HepG2 (cell line): ENCODE measurements at regions not wholly inside any gene's neighbourhood (a gene's known extent, or its start where the extent isn't known, plus 50 kb on each side); places are given as distances from the start of the nearest gene placed in this dataset.

Experiments
- ATAC-seq: fragments of 200-7000 bp; cut with Tn5 transposase; 3 replicates; pipeline ENCODE4 v1.9.1; 2020; ENCODE audit warnings: mild to moderate bottlenecking, moderate library complexity
- BruUV-seq: library from RNA; stranded (reverse); fragments of 400-500 nt; replicated peaks from 2 replicates; lab custom pipeline; 2021; lab: Mats Ljungman, UMichigan
- CTCF ChIA-PET: fragments of 300-600 bp; formaldehyde crosslinking; extraction: SDS; loops from one replicate; lab custom pipeline; 2021; ENCODE audit warnings: low total read pairs, inconsistent platforms, low intra/inter-chr PET ratio; lab: Yijun Ruan, JAX
- POLR2A ChIA-PET: fragments of 350-600 bp; sonication (Branson Sonifier 250); formaldehyde crosslinking; loops from one replicate; lab custom pipeline; 2020; ENCODE audit warnings: antibody characterized with exemption, inconsistent platforms; lab: Yijun Ruan, JAX
- DNase-seq: peaks from one replicate; pipeline ENCODE4 v3.0.0-alpha.2; 2015; ENCODE audit warnings: low spot score
- FAIRE-seq: peaks from 3 replicates; lab custom pipeline; 2011; peaks lifted over from hg19 to GRCh38; lab: Jason Lieb, UNC
- H2AFZ ChIP-seq: one replicate; pipeline ENCODE4 v1.6.1; 2011; ENCODE audit warnings: low read length, inconsistent platforms
- H3K27ac ChIP-seq: fragments of 300-600 bp; 3 replicates; pipeline ENCODE4 v1.8.0; 2011; ENCODE audit warnings: mixed run types, mild to moderate bottlenecking, mixed read lengths, low read length, inconsistent platforms; ENCODE audit not compliant: insufficient read depth; ENCODE audit errors: extremely low read length
- H3K27me3 ChIP-seq, 2 experiments: fragments of 200-600 bp in 1 of 2; 2 replicates in 1 of 2; 3 replicates in 1 of 2; pipeline versions ENCODE4 v1.6.0 to v1.8.0; 2011; ENCODE audit warnings: low read length in 2 of 2, mild to moderate bottlenecking in 2 of 2, moderate library complexity in 2 of 2, inconsistent platforms in 1 of 2; ENCODE audit not compliant: insufficient read depth in 2 of 2, control insufficient read depth in 1 of 2
- H3K36me3 ChIP-seq, 2 experiments: fragments of 200-600 bp in 1 of 2; replicated peaks in 1 of 2; 2 replicates in 1 of 2; 3 replicates in 1 of 2; pipeline versions ENCODE4 v1.5.1 to v1.8.0; 2011; ENCODE audit warnings: low read length in 2 of 2, inconsistent platforms in 1 of 2; ENCODE audit not compliant: insufficient read depth in 2 of 2, control insufficient read depth in 1 of 2
- H3K4me1 ChIP-seq: 2 replicates; pipeline ENCODE4 v1.5.1; 2012; ENCODE audit warnings: low read length, inconsistent platforms; ENCODE audit not compliant: insufficient read depth
- H3K4me2 ChIP-seq: 2 replicates; pipeline ENCODE4 v1.6.0; 2011; ENCODE audit warnings: low read depth, low read length, inconsistent platforms
- H3K4me3 ChIP-seq, 3 experiments: fragments of 200-600 bp in 1 of 3; sonication (generic), shearing (Covaris generic) in 1 of 3; replicated peaks in 1 of 3; 2 replicates each; pipeline ENCODE4 v1.5.1; 2011 to 2016; ENCODE audit warnings: low read length in 3 of 3, inconsistent platforms in 2 of 3, low read depth in 2 of 3, mild to moderate bottlenecking in 2 of 3, control low read depth in 1 of 3, mixed read lengths in 1 of 3; ENCODE audit not compliant: insufficient read depth in 1 of 3
- H3K79me2 ChIP-seq: one replicate; pipeline ENCODE4 v1.6.1; 2011; ENCODE audit warnings: low read length, inconsistent platforms; ENCODE audit not compliant: insufficient read depth
- H3K9ac ChIP-seq: 2 replicates; pipeline ENCODE4 v1.6.0; 2011; ENCODE audit warnings: mild to moderate bottlenecking, low read depth, low read length, inconsistent platforms; ENCODE audit not compliant: insufficient read depth
- H3K9me3 ChIP-seq: 2 replicates; pipeline ENCODE4 v1.5.1; 2012; ENCODE audit warnings: mild to moderate bottlenecking, low read length
- H4K20me1 ChIP-seq: 2 replicates; pipeline ENCODE4 v1.6.0; 2011; ENCODE audit warnings: inconsistent platforms, mild to moderate bottlenecking, low read length, moderate library complexity; ENCODE audit not compliant: insufficient read depth
- BRD4 ChIP-seq: sonication (generic); formaldehyde crosslinking; IDR thresholded peaks from 2 replicates; pipeline ENCODE4 v1.4.0; 2020; ENCODE audit warnings: missing genetic modification reagents
- HNF4A ChIP-seq: sonication (generic); formaldehyde crosslinking; IDR thresholded peaks from 2 replicates; pipeline ENCODE4 v1.4.0; 2020; ENCODE audit warnings: missing genetic modification reagents
- HNRNPH1 ChIP-seq: fragments of 200-400 bp; formaldehyde crosslinking; optimal IDR thresholded peaks from 2 replicates; pipeline ENCODE3; 2017; ENCODE audit warnings: mild to moderate bottlenecking, low read depth, low read length
- IKZF5 ChIP-seq: IDR thresholded peaks from 2 replicates; pipeline ENCODE4 v1.6.1; 2018; ENCODE audit warnings: missing genetic modification reagents, mild to moderate bottlenecking, missing compliant biosample characterization
- MYC ChIP-seq: sonication (generic); formaldehyde crosslinking; IDR thresholded peaks from 2 replicates; pipeline ENCODE4 v1.9.0; 2021; ENCODE audit warnings: missing genetic modification reagents, borderline replicate concordance
- NCOA1 ChIP-seq: sonication (generic); formaldehyde crosslinking; IDR thresholded peaks from 2 replicates; pipeline ENCODE4 v1.9.0; 2021; ENCODE audit warnings: missing genetic modification reagents
- RCOR2 ChIP-seq: IDR thresholded peaks from 2 replicates; pipeline ENCODE4 v1.6.1; 2016; ENCODE audit warnings: missing biosample characterization, missing genetic modification reagents
- TOPORS ChIP-seq: sonication (generic); formaldehyde crosslinking; IDR thresholded peaks from 2 replicates; pipeline ENCODE4 v1.8.0; 2023; ENCODE audit warnings: mild to moderate bottlenecking, missing genetic modification reagents
- ZBTB38 ChIP-seq: sonication (generic); formaldehyde crosslinking; IDR thresholded peaks from 2 replicates; pipeline ENCODE4 v1.5.1; 2020; ENCODE audit warnings: mild to moderate bottlenecking, missing genetic modification reagents
- ZNF329 ChIP-seq: sonication (generic); formaldehyde crosslinking; IDR thresholded peaks from 2 replicates; pipeline ENCODE4 v1.9.0; 2021; ENCODE audit warnings: low read depth, mild to moderate bottlenecking, missing genetic modification reagents
- ZNF7 ChIP-seq: IDR thresholded peaks from 2 replicates; pipeline ENCODE4 v1.6.1; 2016; ENCODE audit warnings: missing biosample characterization, missing genetic modification reagents
- ZNF790 ChIP-seq: sonication (generic); formaldehyde crosslinking; IDR thresholded peaks from 2 replicates; pipeline ENCODE4 v1.8.0; 2022; ENCODE audit warnings: missing genetic modification reagents, mild to moderate bottlenecking, borderline replicate concordance
- ZNF792 ChIP-seq: IDR thresholded peaks from 2 replicates; pipeline ENCODE4 v1.6.1; 2016
- WGBS: methylation state at CpG from one replicate; pipeline ENCODE4 v1.1.6; 2017; ENCODE audit warnings: low lambda C conversion rate; 5-methylcytosine and 5-hydroxymethylcytosine counted together
- in situ Hi-C: cut with HindIII; loops from 2 replicates; pipeline ENCODE4 v1.10.0; 2017; ENCODE audit warnings: low pct_unique_long_range_greater_than_20kb; ENCODE audit not compliant: extremely low pct_ligation_motif_present
- intact Hi-C: fragments of 100-400 bp; cut with micrococcal nuclease; formaldehyde crosslinking; loops from one replicate; pipeline ENCODE4 v1.10.0; 2022; ENCODE audit not compliant: unreplicated experiment
- TF ChIP-seq, protein P1 (sequence below): sonication (generic); formaldehyde crosslinking; IDR thresholded peaks from 2 replicates; pipeline ENCODE4 v1.5.0; 2020; ENCODE audit warnings: missing genetic modification reagents
- TF ChIP-seq, protein P2 (sequence below): sonication (generic); formaldehyde crosslinking; IDR thresholded peaks from 2 replicates; pipeline ENCODE4 v1.5.0; 2020; ENCODE audit warnings: missing genetic modification reagents
- TF ChIP-seq, protein P3 (sequence below): sonication (generic); formaldehyde crosslinking; IDR thresholded peaks from 2 replicates; pipeline ENCODE4 v1.4.0; 2020; ENCODE audit warnings: mild to moderate bottlenecking, missing genetic modification reagents

GRCh38 chr2:109689182-109689930 is 75.2 kb downstream of the SOWAHC start (continued):
- TF ChIP-seq TOPORS (CRISPR knock-in tag) (0 out of 2 replicates have a peak, but pooled peaks have one; percentile 34), NCOA1 (no peak)
- TF ChIP-seq, all 625 proteins: peak for 9

DNA sequence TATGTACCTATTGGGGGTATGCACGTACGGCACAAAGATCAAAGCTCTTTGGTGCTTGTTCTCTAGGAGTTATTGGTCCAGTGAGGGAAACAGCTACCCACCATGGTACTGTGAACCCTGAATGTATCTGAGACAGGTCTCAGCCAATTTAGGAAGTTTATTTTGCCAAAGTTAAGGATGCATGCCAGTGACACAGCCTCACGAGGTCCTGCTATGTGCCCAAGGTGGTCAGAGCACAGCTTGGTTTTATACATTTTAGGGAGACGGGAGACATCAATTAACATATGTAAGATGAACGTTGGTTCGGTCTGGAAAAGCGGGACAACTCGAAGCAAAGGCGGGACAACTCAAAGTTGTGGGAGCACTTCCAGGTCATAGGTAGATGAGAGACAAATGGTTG is 75.8 kb downstream of the SOWAHC start:
- Histone ChIP-seq H3K36me3 (no peaks in the 10 kb centered on the region), H3K4me1 (peaks cover 82% of the 10 kb centered on the region), H3K27me3 (no peaks in the 10 kb centered on the region), H3K9me3 (no peaks in the 10 kb centered on the region), H3K79me2 (no peaks in the 10 kb centered on the region), H4K20me1 (no peaks in the 10 kb centered on the region), H3K27ac (peak overlapping the region; percentile 89), H3K4me3 (no peak overlapping the region), H3K4me2 (no peak overlapping the region), H3K9ac (no peak overlapping the region), H2AFZ (no peak overlapping the region)
- in situ Hi-C loops (no loop called here), intact Hi-C loops (loop anchor here (2.0 kb wide), 2 partner anchors 13 to 59 kb away; no protein-coding TSS in a partner anchor)
- ATAC-seq (no peak), DNase-seq (no peak), FAIRE-seq (peak; percentile 66)
- 81% methylated on average over 9 of the region's 9 CpGs for WGBS
- ChIA-PET POLR2A (interaction anchor here (0.9 to 5.4 kb wide), 8 partner anchors 10 to 76 kb away, joined by 3 to 125 read pairs (median 20); partner anchors contain the start of genes SEPTIN10 and SOWAHC), CTCF (no interaction called here)
- BruUV-seq: no TSS peak
- no peak for TF ChIP-seq ZNF792
- TF ChIP-seq, protein P1, sequence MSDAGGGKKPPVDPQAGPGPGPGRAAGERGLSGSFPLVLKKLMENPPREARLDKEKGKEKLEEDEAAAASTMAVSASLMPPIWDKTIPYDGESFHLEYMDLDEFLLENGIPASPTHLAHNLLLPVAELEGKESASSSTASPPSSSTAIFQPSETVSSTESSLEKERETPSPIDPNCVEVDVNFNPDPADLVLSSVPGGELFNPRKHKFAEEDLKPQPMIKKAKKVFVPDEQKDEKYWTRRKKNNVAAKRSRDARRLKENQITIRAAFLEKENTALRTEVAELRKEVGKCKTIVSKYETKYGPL (CRISPR knock-in tag): no peak
- TF ChIP-seq HNRNPH1: no peak
- TF ChIP-seq MYC (CRISPR knock-in tag): no peak
- peak; percentile 35; the same call in 1 of the 2 replicates for TF ChIP-seq ZNF790
- TF ChIP-seq HNF4A (CRISPR knock-in tag): 0 out of 2 replicates have a peak, but pooled peaks have one; percentile 30
- TF ChIP-seq RCOR2 (CRISPR knock-in tag): no peak
- no peak for TF ChIP-seq BRD4 (CRISPR knock-in tag)
- TF ChIP-seq ZBTB38: peak; percentile 69; the same call in 1 of the 2 replicates
- no peak for TF ChIP-seq ZNF329
- no peak for TF ChIP-seq ZNF7 (CRISPR knock-in tag)
- TF ChIP-seq, protein P2, sequence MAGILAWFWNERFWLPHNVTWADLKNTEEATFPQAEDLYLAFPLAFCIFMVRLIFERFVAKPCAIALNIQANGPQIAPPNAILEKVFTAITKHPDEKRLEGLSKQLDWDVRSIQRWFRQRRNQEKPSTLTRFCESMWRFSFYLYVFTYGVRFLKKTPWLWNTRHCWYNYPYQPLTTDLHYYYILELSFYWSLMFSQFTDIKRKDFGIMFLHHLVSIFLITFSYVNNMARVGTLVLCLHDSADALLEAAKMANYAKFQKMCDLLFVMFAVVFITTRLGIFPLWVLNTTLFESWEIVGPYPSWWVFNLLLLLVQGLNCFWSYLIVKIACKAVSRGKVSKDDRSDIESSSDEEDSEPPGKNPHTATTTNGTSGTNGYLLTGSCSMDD: no peak
- TF ChIP-seq IKZF5: peak; percentile 7; the same call in 1 of the 2 replicates
- TF ChIP-seq, protein P3, sequence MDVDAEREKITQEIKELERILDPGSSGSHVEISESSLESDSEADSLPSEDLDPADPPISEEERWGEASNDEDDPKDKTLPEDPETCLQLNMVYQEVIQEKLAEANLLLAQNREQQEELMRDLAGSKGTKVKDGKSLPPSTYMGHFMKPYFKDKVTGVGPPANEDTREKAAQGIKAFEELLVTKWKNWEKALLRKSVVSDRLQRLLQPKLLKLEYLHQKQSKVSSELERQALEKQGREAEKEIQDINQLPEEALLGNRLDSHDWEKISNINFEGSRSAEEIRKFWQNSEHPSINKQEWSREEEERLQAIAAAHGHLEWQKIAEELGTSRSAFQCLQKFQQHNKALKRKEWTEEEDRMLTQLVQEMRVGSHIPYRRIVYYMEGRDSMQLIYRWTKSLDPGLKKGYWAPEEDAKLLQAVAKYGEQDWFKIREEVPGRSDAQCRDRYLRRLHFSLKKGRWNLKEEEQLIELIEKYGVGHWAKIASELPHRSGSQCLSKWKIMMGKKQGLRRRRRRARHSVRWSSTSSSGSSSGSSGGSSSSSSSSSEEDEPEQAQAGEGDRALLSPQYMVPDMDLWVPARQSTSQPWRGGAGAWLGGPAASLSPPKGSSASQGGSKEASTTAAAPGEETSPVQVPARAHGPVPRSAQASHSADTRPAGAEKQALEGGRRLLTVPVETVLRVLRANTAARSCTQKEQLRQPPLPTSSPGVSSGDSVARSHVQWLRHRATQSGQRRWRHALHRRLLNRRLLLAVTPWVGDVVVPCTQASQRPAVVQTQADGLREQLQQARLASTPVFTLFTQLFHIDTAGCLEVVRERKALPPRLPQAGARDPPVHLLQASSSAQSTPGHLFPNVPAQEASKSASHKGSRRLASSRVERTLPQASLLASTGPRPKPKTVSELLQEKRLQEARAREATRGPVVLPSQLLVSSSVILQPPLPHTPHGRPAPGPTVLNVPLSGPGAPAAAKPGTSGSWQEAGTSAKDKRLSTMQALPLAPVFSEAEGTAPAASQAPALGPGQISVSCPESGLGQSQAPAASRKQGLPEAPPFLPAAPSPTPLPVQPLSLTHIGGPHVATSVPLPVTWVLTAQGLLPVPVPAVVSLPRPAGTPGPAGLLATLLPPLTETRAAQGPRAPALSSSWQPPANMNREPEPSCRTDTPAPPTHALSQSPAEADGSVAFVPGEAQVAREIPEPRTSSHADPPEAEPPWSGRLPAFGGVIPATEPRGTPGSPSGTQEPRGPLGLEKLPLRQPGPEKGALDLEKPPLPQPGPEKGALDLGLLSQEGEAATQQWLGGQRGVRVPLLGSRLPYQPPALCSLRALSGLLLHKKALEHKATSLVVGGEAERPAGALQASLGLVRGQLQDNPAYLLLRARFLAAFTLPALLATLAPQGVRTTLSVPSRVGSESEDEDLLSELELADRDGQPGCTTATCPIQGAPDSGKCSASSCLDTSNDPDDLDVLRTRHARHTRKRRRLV (CRISPR knock-in tag): no peak
